ENCODE measurements at regions not wholly inside any gene's neighbourhood (a gene's known extent, or its start where the extent isn't known, plus 50 kb on each side); places are given as distances from the start of the nearest gene placed in this dataset.

- TF ChIP-seq CTCF (conservative IDR thresholded peaks at IDR 0.05; ENCODE audit: low read depth, low read length) = no peak
- DNase-seq (ENCODE audit: low read depth) = no peak
- H3K4me3 ChIP-seq (ENCODE audit: low read depth, low read length) = no peak overlapping the region
Measured at GRCh38 chr22:49527611-49528419, 299.9 kb downstream of the BRD1 start.

- TF ChIP-seq CTCF (conservative IDR thresholded peaks at IDR 0.05; ENCODE audit: low read depth, low read length) = no peak
- DNase-seq (ENCODE audit: low read depth) = no peak
- no peak overlapping the region for H3K4me3 ChIP-seq (ENCODE audit: low read depth, low read length)
Measured at GRCh38 chr22:49525801-49526535, 301.7 kb downstream of the BRD1 start.

GRCh38 chr22:49525360-49525759 lies 302.3 kb downstream of the BRD1 start:
- H3K4me3 ChIP-seq (ENCODE audit: low read depth, low read length) = no peak overlapping the region
- no peak for TF ChIP-seq CTCF (conservative IDR thresholded peaks at IDR 0.05; ENCODE audit: low read depth, low read length)
- DNase-seq (ENCODE audit: low read depth) = no peak

GRCh38 chr22:49524362-49524761 lies 303.3 kb downstream of the BRD1 start:
- TF ChIP-seq CTCF (conservative IDR thresholded peaks at IDR 0.05; ENCODE audit: low read depth, low read length) = no peak
- H3K4me3 ChIP-seq (ENCODE audit: low read depth, low read length) = no peak overlapping the region
- DNase-seq (ENCODE audit: low read depth) = no peak

- H3K4me3 ChIP-seq (ENCODE audit: low read depth, low read length) = no peak overlapping the region
- no peak for TF ChIP-seq CTCF (conservative IDR thresholded peaks at IDR 0.05; ENCODE audit: low read depth, low read length)
- no peak for DNase-seq (ENCODE audit: low read depth)
Measured at GRCh38 chr22:49523374-49524008, 304.2 kb downstream of the BRD1 start.

- no peak for DNase-seq (ENCODE audit: low read depth)
- H3K4me3 ChIP-seq (ENCODE audit: low read depth, low read length) = no peak overlapping the region
- no peak for TF ChIP-seq CTCF (conservative IDR thresholded peaks at IDR 0.05; ENCODE audit: low read depth, low read length)
Measured at GRCh38 chr22:49522582-49523373, 304.9 kb downstream of the BRD1 start.
